ENCODE measurements at regions not wholly inside any gene's neighbourhood (a gene's known extent, or its start where the extent isn't known, plus 50 kb on each side); places are given as distances from the start of the nearest gene placed in this dataset.

GRCh38 chrX:39981946-39982345, 115.8 kb downstream of the BCOR start:
- no peak overlapping the region for H2AFZ ChIP-seq (ENCODE audit: low read depth, low read length, poor library complexity, severe bottlenecking)
- H3K9me2 ChIP-seq (ENCODE audit: insufficient read depth), result no peaks in the 10 kb centered on the region
- H3K4me3 ChIP-seq (replicated peaks in 1 of 2; ENCODE audit: low read depth in 1 of 2, low read length in 2 of 2), result no peak overlapping the region
- RAD21 ChIA-PET (ENCODE audit: low non-redundant PET in 1 of 2, low total read pairs in 2 of 2, uncharacterized antibody in 2 of 2, unreplicated experiment in 2 of 2), result no interaction called here
- intact Hi-C loops (cut with micrococcal nuclease), result no loop called here
- no peaks in the 10 kb centered on the region for H3K9me3 ChIP-seq (ENCODE audit: control insufficient read depth in 1 of 2, insufficient read depth in 1 of 2, low read depth in 1 of 2, low read length in 2 of 2)
- no peaks in the 10 kb centered on the region for H3K27me3 ChIP-seq (ENCODE audit: insufficient read depth, low read length)
- no peak overlapping the region for H3K9ac ChIP-seq (ENCODE audit: low read length)
- no peak overlapping the region for H3K4me2 ChIP-seq (ENCODE audit: low read length)
- peaks cover 6 to 9% of the 10 kb centered on the region in 2 experiments for H3K4me1 ChIP-seq (ENCODE audit: control insufficient read depth in 1 of 2, insufficient read depth in 2 of 2, low read length in 2 of 2)
- CTCF ChIA-PET, result no interaction called here
- no peak for DNase-seq (ENCODE audit: low read depth, low spot score)
- no TSS peak for BruUV-seq (replicated peaks)
- H4K20me1 ChIP-seq (ENCODE audit: insufficient read depth), result no peaks in the 10 kb centered on the region
- POLR2A ChIA-PET, result no interaction called here
- no peaks in the 10 kb centered on the region for H3K79me2 ChIP-seq (ENCODE audit: insufficient read depth, low read length)
- TF ChIP-seq MAX (IDR thresholded peaks at IDR 0.05), result no peak
- no peak for TF ChIP-seq YY1 (IDR thresholded peaks at IDR 0.05; ENCODE audit: extremely low read depth, insufficient replicate concordance, low read depth, low read length)
- no peak for TF ChIP-seq TCF7L2 (IDR thresholded peaks at IDR 0.05; ENCODE audit: borderline replicate concordance, extremely low read depth, insufficient read depth, insufficient read length)
- TF ChIP-seq CTCF (IDR thresholded peaks at IDR 0.05 in 2 of 3, conservative IDR thresholded peaks at IDR 0.05 in 1 of 3; ENCODE audit: borderline replicate concordance in 1 of 3, insufficient read depth in 1 of 3, low read depth in 2 of 3, low read length in 2 of 3), result no peak
- no peak for TF ChIP-seq CEBPB (IDR thresholded peaks at IDR 0.05; ENCODE audit: low read depth)
- TF ChIP-seq EGR1 (IDR thresholded peaks at IDR 0.05; ENCODE audit: low read depth), result no peak
- no peak for TF ChIP-seq POLR2A (IDR thresholded peaks at IDR 0.05; ENCODE audit: borderline replicate concordance, extremely low read depth, insufficient read depth, insufficient read length)
- no peak for TF ChIP-seq ATF3 (IDR thresholded peaks at IDR 0.05)
- no peak for TF ChIP-seq REST (IDR thresholded peaks at IDR 0.05; ENCODE audit: low read depth)
- no peak for TF ChIP-seq EZH2 (IDR thresholded peaks at IDR 0.05)
- TF ChIP-seq POLR2AphosphoS5 (IDR thresholded peaks at IDR 0.05; ENCODE audit: low read depth, low read length), result no peak
- TF ChIP-seq SRF (IDR thresholded peaks at IDR 0.05; ENCODE audit: low read depth), result no peak
- H3K36me3 ChIP-seq (ENCODE audit: control insufficient read depth in 1 of 2, insufficient read depth in 2 of 2, low read length in 2 of 2), result no peaks in the 10 kb centered on the region
- no peak for ATAC-seq
- H3K27ac ChIP-seq (ENCODE audit: low read depth, low read length), result no peak overlapping the region

All from HCT116 (cell line).